Ovary (tissue), 7 donors: ENCODE measurements at regions not wholly inside any gene's neighbourhood (a gene's known extent, or its start where the extent isn't known, plus 50 kb on each side); places are given as distances from the start of the nearest gene placed in this dataset.

Experiments
- DNase-seq, 5 donors: peaks; one replicate each; pipeline ENCODE4 v3.0.0-alpha.2; 2019 to 2020
- H3K27ac ChIP-seq, 2 donors: fragments of 200-600 bp; one replicate each; pipeline versions ENCODE4 v1.5.1 to v1.8.0; 2019 to 2022
- H3K27me3 ChIP-seq: fragments of 200-600 bp; one replicate; pipeline ENCODE4 v1.8.0; 2022
- H3K36me3 ChIP-seq: fragments of 200-600 bp; sonication (generic); one replicate; pipeline ENCODE4 v1.5.1; 2019
- H3K4me1 ChIP-seq: one replicate; pipeline ENCODE4 v1.8.1; 2013; ENCODE audit warnings: mild to moderate bottlenecking, moderate library complexity; ENCODE audit not compliant: insufficient read depth
- H3K4me3 ChIP-seq: fragments of 200-600 bp; sonication (generic); one replicate; pipeline ENCODE4 v1.5.1; 2017
- H3K9me3 ChIP-seq, 2 donors: fragments of 200-600 bp in 1 of 2; sonication (generic) in 1 of 2; one replicate each; pipeline versions ENCODE4 v1.5.1 to v1.8.1; 2013 to 2019; ENCODE audit warnings: mild to moderate bottlenecking in 1 of 2, moderate library complexity in 1 of 2
- EP300 ChIP-seq: sonication (generic); formaldehyde crosslinking; IDR thresholded peaks from one replicate; pipeline ENCODE4 v1.6.1; 2017; ENCODE audit warnings: antibody characterized with exemption
- POLR2A ChIP-seq: fragments of 450-650 bp; IDR thresholded peaks from one replicate; pipeline ENCODE4 v1.6.1; 2017; ENCODE audit warnings: antibody characterized with exemption, mild to moderate bottlenecking, moderate library complexity
- WGBS, 3 donors: extraction: QIAGEN DNeasy Blood & Tissue Kit in 1 of 3; methylation state at CpG; one replicate each; pipeline versions ENCODE4 v1.1.5 to v1.1.7; 2013 to 2017; 5-methylcytosine and 5-hydroxymethylcytosine counted together
- intact Hi-C, 4 donors: fragments of 100-400 bp; cut with DNase I; formaldehyde crosslinking; loops; one replicate each; pipeline versions ENCODE4 v1.11.0 to v1.15.1; 2022 to 2023
- TF ChIP-seq, protein P1 (sequence below), 3 donors: fragments of 450-650 bp in 2 of 3; fragments of 200-600 bp in 1 of 3; IDR thresholded peaks; one replicate each; pipeline versions ENCODE4 v1.5.1 to v1.8.0; 2016 to 2022; ENCODE audit warnings: antibody characterized with exemption in 3 of 3, mild to moderate bottlenecking in 1 of 3
- donor health status: DM: no; HTN: no; CAD: no; lungs with moderate emphysema.
- donor health status: DM: no; HTN: no; CAD: no.
- donor health status: Bipolar disorder and iron deficiency.
- donor health status: DM: no; HTN: no; CAD: no.
- donor health status: DM: yes; HTN: yes; CAD: no.

DNA sequence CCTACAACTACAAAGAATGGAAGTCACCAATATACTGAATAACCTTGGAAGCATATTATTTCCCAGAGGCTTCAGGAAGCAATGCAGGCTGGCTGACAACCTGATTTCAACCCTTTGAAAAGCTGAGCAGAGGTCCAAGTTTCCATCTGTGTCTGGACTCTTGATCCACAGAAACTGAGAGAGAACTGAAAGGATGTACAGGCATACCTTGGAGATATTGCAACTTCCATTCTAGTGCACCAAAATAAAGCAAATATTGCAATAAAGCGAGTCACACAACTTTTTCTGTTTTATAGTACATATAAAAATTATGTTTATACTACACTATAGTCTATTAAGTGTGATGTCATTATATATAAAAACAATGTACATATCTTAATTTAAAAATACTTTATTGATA, 85.3 kb downstream of the TYW3 start:
- no peaks in the 10 kb centered on the region for H3K36me3 ChIP-seq
- no peak overlapping the region for H3K27ac ChIP-seq
- H3K27me3 ChIP-seq: no peaks in the 10 kb centered on the region
- no peak for DNase-seq
- intact Hi-C loops: no loop called here
- no peak for TF ChIP-seq POLR2A
- TF ChIP-seq, protein P1, sequence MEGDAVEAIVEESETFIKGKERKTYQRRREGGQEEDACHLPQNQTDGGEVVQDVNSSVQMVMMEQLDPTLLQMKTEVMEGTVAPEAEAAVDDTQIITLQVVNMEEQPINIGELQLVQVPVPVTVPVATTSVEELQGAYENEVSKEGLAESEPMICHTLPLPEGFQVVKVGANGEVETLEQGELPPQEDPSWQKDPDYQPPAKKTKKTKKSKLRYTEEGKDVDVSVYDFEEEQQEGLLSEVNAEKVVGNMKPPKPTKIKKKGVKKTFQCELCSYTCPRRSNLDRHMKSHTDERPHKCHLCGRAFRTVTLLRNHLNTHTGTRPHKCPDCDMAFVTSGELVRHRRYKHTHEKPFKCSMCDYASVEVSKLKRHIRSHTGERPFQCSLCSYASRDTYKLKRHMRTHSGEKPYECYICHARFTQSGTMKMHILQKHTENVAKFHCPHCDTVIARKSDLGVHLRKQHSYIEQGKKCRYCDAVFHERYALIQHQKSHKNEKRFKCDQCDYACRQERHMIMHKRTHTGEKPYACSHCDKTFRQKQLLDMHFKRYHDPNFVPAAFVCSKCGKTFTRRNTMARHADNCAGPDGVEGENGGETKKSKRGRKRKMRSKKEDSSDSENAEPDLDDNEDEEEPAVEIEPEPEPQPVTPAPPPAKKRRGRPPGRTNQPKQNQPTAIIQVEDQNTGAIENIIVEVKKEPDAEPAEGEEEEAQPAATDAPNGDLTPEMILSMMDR (IDR thresholded peaks at IDR 0.05): no peak
- no peak for TF ChIP-seq EP300
- 83 to 94% (median 92%) methylated on average over 1 of the region's 1 CpG for WGBS, 3 donors
- H3K9me3 ChIP-seq: no peaks in the 10 kb centered on the region
- H3K4me3 ChIP-seq: no peak overlapping the region
- no peaks in the 10 kb centered on the region for H3K4me1 ChIP-seq

DNA sequence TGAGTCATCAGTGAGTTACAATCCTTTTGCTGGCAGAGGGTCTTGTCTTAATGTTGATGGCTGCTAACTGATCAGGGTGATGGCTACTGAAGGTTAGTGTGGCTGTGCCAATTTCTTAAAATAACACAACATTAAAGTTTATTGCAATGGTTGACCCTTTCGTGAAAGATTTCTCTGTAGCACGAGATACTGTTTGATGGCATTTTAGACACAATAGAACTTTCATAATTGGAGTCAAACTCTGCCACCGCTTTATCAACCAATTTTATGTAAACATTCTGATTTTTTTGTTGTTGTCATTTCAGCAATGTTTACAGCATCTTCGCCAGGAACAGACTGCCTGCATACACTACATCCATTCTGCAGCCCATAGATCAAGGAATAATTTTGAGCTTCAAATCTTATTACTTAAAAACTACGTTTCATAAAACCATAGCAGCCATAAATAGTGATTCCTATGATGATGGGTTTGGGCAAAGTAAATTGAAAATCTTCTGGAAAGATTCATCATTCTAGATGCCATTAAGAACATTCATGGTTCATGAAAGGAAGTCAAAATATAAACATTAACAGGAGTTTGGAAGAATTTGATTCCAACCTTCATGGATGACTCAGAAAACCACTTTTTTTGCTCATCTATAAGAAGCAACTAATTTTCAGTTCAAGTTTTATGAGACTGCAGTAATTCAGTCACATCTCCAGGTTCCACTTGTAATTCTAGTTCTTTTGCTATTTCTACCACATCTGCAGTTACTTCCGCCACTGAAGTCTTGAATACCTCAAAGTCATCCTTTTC, 85.9 kb downstream of the TYW3 start:
- WGBS, 3 donors: 72 to 78% (median 75%) methylated on average over 6 of the region's 6 CpGs
- Histone ChIP-seq H3K4me1 (no peaks in the 10 kb centered on the region), H3K36me3 (no peaks in the 10 kb centered on the region), H3K27me3 (no peaks in the 10 kb centered on the region), H3K9me3 (no peaks in the 10 kb centered on the region), H3K4me3 (no peak overlapping the region), H3K27ac (no peak overlapping the region)
- DNase-seq: no peak
- intact Hi-C loops: no loop called here
- TF ChIP-seq POLR2A (no peak), EP300 (no peak)
- TF ChIP-seq, protein P1 (IDR thresholded peaks at IDR 0.05): no peak

- intact Hi-C loops: no loop called here
- Histone ChIP-seq H3K4me1 (no peaks in the 10 kb centered on the region), H3K27ac (no peak overlapping the region), H3K36me3 (no peaks in the 10 kb centered on the region), H3K4me3 (no peak overlapping the region), H3K27me3 (no peaks in the 10 kb centered on the region), H3K9me3 (no peaks in the 10 kb centered on the region)
- TF ChIP-seq, protein P1 (IDR thresholded peaks at IDR 0.05): no peak
- TF ChIP-seq EP300 (no peak), POLR2A (no peak)
- WGBS, 3 donors: 79 to 91% (median 87%) methylated on average over 3 of the region's 3 CpGs
- DNase-seq: no peak
Measured at GRCh38 chr1:74822851-74823401, 90.0 kb downstream of the TYW3 start.

DNA sequence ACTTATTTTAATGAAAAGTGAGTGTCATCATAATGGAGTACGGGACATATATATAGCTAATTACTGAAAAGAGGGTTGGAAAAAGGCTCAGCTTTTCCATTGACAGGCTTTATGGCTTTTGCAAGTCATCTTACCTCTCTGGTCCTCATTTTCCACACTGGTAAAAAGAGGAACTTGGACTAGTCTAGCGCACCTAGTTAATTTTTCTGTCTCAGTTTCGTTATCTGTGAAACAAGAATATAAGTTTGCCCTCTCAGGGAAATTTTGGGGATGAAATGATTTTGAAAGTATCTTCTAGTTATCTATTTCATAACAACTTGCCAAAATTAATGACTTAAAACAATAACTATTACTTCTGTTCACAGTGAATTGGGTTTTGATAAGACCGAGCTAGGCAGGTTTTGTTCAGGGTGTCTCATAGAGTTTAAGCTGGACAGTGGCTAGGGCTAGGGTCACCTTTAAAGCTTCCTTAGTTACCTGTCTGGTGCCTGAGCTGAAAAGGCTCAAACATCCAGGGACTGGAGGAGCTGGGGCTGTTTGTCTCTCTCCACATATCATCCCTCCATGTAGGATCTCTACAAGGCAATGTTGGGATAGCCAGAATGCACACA, 91.7 kb downstream of the TYW3 start:
- intact Hi-C loops: no loop called here
- DNase-seq: no peak
- Histone ChIP-seq H3K4me1 (no peaks in the 10 kb centered on the region), H3K27ac (no peak overlapping the region), H3K9me3 (no peaks in the 10 kb centered on the region), H3K27me3 (no peaks in the 10 kb centered on the region), H3K36me3 (no peaks in the 10 kb centered on the region), H3K4me3 (no peak overlapping the region)
- TF ChIP-seq, protein P1 (IDR thresholded peaks at IDR 0.05): no peak
- no peak for TF ChIP-seq POLR2A
- 62 to 75% (median 71%) methylated on average over 4 of the region's 4 CpGs for WGBS, 3 donors
